Neural crest cell (in vitro differentiated cells): ENCODE measurements at regions not wholly inside any gene's neighbourhood (a gene's known extent, or its start where the extent isn't known, plus 50 kb on each side); places are given as distances from the start of the nearest gene placed in this dataset.

Experiments used
- DNase-seq: peaks from one replicate; pipeline ENCODE4 v3.0.0; 2021; ENCODE audit warnings: low read depth, mixed read lengths, low spot score
- H3K27ac Mint-ChIP-seq: one replicate; pipeline ENCODE4 v1.8.0; 2021; ENCODE audit warnings: mild to moderate bottlenecking, mixed read lengths; ENCODE audit not compliant: unreplicated experiment
- H3K27me3 Mint-ChIP-seq: 2 replicates; pipeline ENCODE4 v1.8.0; 2021; ENCODE audit warnings: low read depth, mild to moderate bottlenecking, mixed read lengths
- H3K36me3 Mint-ChIP-seq: 2 replicates; pipeline ENCODE4 v1.8.0; 2021; ENCODE audit warnings: low read depth, mild to moderate bottlenecking, mixed read lengths
- H3K4me1 Mint-ChIP-seq: 2 replicates; pipeline ENCODE4 v1.8.0; 2021; ENCODE audit warnings: mixed read lengths
- H3K4me3 Mint-ChIP-seq: one replicate; pipeline ENCODE4 v1.8.0; 2021; ENCODE audit warnings: mild to moderate bottlenecking, mixed read lengths
- H3K9me3 Mint-ChIP-seq: 2 replicates; pipeline ENCODE4 v1.8.0; 2021; ENCODE audit warnings: mixed read lengths
- TF ChIP-seq, protein P1 (sequence below): fragments of 200-600 bp; sonication (generic); conservative IDR thresholded peaks from 2 replicates; pipeline ENCODE4 v1.5.0; 2021; ENCODE audit warnings: antibody characterized with exemption, mild to moderate bottlenecking

DNA sequence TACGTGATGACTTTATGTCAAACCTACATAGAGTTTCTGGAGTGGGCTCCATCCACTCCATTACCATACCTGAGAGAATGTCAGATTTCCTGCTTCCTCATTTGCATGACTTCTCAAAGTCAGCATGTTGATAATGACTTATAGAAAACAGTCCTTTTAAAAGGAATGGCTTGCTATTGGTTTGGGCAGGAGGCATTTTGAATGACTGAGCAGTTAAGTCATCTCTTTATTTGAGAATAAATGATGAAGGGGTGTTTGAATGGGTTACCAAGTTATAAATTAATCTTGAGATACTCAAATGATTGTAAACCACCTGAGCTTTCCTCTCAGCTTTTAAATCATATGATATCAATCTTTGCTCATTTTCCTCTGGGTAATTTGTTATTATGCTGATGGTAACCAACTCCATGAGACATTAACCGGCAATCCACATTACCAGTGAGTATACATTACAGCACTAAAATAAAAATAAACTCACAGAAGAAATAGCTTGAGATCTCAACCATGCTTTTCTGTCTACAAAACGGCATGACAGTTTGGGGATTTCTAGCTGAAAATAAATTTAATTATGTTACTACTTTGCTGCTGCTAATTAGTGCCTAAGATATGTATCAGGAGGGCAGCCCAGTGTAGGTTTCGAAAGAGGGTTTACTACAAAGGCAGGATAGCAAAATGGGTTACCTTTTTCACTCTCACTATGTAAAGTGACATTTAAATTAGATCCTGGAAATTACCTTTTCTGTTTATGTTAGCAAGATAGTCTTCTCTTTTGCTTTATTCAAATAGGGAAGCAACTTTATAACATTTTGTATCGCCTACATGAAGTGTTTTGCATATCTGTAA is 78.8 kb downstream of the RPS12 start:
- TF ChIP-seq, protein P1, sequence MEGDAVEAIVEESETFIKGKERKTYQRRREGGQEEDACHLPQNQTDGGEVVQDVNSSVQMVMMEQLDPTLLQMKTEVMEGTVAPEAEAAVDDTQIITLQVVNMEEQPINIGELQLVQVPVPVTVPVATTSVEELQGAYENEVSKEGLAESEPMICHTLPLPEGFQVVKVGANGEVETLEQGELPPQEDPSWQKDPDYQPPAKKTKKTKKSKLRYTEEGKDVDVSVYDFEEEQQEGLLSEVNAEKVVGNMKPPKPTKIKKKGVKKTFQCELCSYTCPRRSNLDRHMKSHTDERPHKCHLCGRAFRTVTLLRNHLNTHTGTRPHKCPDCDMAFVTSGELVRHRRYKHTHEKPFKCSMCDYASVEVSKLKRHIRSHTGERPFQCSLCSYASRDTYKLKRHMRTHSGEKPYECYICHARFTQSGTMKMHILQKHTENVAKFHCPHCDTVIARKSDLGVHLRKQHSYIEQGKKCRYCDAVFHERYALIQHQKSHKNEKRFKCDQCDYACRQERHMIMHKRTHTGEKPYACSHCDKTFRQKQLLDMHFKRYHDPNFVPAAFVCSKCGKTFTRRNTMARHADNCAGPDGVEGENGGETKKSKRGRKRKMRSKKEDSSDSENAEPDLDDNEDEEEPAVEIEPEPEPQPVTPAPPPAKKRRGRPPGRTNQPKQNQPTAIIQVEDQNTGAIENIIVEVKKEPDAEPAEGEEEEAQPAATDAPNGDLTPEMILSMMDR: no peak
- H3K4me3 Mint-ChIP-seq: no peak overlapping the region
- peaks cover 10% of the 10 kb centered on the region for H3K4me1 Mint-ChIP-seq
- peaks cover 4% of the 10 kb centered on the region for H3K9me3 Mint-ChIP-seq
- no peaks in the 10 kb centered on the region for H3K27me3 Mint-ChIP-seq
- no peak for DNase-seq
- H3K36me3 Mint-ChIP-seq: no peaks in the 10 kb centered on the region
- no peak overlapping the region for H3K27ac Mint-ChIP-seq

- Mint-ChIP-seq H3K36me3 (no peaks in the 10 kb centered on the region), H3K27me3 (no peaks in the 10 kb centered on the region), H3K27ac (no peak overlapping the region), H3K4me1 (peaks cover 10% of the 10 kb centered on the region), H3K4me3 (no peak overlapping the region), H3K9me3 (peaks cover 4% of the 10 kb centered on the region)
- TF ChIP-seq, protein P1: no peak
- DNase-seq: no peak
These were observed 79.6 kb downstream of the RPS12 start for GRCh38 chr6:132893772-132894490.

- Mint-ChIP-seq H3K27ac (no peak overlapping the region), H3K4me3 (no peak overlapping the region), H3K27me3 (no peaks in the 10 kb centered on the region), H3K36me3 (no peaks in the 10 kb centered on the region), H3K4me1 (peaks cover 10% of the 10 kb centered on the region), H3K9me3 (no peaks in the 10 kb centered on the region)
- DNase-seq: no peak
- TF ChIP-seq, protein P1: no peak
These were observed 84.0 kb downstream of the RPS12 start for GRCh38 chr6:132898376-132898775.

GRCh38 chr6:132900849-132901248 is 86.5 kb downstream of the RPS12 start:
- Mint-ChIP-seq H3K27me3 (no peaks in the 10 kb centered on the region), H3K9me3 (no peaks in the 10 kb centered on the region), H3K4me3 (no peak overlapping the region), H3K36me3 (no peaks in the 10 kb centered on the region), H3K4me1 (no peaks in the 10 kb centered on the region), H3K27ac (no peak overlapping the region)
- DNase-seq: no peak
- TF ChIP-seq, protein P1: no peak

- no peak overlapping the region for H3K4me3 Mint-ChIP-seq
- H3K27me3 Mint-ChIP-seq: no peaks in the 10 kb centered on the region
- TF ChIP-seq, protein P1: no peak
- no peaks in the 10 kb centered on the region for H3K9me3 Mint-ChIP-seq
- H3K36me3 Mint-ChIP-seq: no peaks in the 10 kb centered on the region
- no peaks in the 10 kb centered on the region for H3K4me1 Mint-ChIP-seq
- no peak for DNase-seq
- no peak overlapping the region for H3K27ac Mint-ChIP-seq
These were observed 88.5 kb downstream of the RPS12 start for GRCh38 chr6:132902901-132903300.
